ENCODE measurements at regions not wholly inside any gene's neighbourhood (a gene's known extent, or its start where the extent isn't known, plus 50 kb on each side); places are given as distances from the start of the nearest gene placed in this dataset.

DNA sequence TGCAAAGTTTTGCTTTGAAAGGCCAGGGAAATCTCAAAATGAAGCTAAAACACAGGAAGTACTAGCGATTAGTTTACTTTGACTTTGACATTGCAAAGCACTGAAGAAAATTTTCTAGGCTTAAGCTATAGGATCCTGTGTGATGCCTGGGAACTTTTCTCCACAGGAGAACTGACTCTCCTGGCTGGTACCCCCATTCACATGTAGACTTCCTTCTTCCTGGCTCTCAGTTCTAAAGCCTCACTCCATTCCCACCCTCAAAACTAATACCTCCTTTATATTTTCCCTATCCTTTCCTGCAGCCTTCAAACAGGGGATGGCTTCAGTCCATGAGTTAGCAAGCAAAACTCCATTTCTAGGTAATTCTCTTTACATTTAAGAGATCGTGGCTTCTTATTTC is 189.5 kb downstream of the SLITRK1 start:
- TF ChIP-seq, protein P1, sequence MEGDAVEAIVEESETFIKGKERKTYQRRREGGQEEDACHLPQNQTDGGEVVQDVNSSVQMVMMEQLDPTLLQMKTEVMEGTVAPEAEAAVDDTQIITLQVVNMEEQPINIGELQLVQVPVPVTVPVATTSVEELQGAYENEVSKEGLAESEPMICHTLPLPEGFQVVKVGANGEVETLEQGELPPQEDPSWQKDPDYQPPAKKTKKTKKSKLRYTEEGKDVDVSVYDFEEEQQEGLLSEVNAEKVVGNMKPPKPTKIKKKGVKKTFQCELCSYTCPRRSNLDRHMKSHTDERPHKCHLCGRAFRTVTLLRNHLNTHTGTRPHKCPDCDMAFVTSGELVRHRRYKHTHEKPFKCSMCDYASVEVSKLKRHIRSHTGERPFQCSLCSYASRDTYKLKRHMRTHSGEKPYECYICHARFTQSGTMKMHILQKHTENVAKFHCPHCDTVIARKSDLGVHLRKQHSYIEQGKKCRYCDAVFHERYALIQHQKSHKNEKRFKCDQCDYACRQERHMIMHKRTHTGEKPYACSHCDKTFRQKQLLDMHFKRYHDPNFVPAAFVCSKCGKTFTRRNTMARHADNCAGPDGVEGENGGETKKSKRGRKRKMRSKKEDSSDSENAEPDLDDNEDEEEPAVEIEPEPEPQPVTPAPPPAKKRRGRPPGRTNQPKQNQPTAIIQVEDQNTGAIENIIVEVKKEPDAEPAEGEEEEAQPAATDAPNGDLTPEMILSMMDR (IDR thresholded peaks at IDR 0.05): no peak
- no peak for TF ChIP-seq POLR2AphosphoS5 (IDR thresholded peaks at IDR 0.05)

Data from upper lobe of left lung (tissue), 4 donors.